ENCODE measurements at regions not wholly inside any gene's neighbourhood (a gene's known extent, or its start where the extent isn't known, plus 50 kb on each side); places are given as distances from the start of the nearest gene placed in this dataset.
A peak's percentile ranks its signal among the peaks of the same experiment; 100 is the strongest.

DNA sequence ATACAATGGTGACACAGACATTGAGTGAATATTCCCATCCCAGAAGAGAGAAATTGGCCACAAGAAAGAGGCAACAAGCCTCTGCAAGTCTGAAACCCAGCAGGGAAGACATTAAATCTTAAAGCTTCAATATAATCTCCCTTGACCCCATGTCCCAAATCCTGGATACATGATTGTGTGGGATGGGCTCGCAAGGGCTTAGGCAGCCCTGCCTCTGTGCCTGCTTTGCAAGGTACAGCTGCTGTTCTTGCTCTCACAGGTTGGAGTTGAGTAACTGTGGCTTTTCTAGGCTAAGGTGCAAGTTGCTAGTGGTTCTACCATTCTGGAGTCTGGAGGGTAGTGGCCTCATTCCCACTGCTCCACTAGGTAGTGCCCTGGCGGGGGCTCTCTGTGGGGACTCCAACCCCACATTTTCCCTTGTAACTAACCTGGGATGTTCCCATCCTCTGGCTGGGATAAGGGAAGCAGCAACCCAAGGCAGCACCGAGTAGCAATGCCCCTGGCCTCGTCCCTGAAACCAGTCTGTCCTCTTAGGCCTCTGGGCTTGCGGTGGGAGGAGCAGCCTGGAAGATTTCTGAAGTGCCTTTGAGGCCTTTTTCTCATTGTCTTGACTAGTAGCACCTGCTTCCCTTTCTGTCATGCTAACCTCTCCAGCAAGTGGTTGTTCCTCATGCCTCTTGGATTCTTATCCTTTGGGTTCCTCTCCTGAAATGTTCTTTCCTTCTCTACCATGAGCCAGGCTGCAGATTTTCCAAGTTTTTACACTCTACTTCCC lies 90.0 kb downstream of the FAM174B start:
- Mint-ChIP-seq H3K4me1 (no peaks in the 10 kb centered on the region), H3K9me3 (peaks cover 0 to 5% of the 10 kb centered on the region in 2 donors), H3K27me3 (peaks cover 6% of the 10 kb centered on the region), H3K4me3 (no peak overlapping the region), H3K27ac (no peak overlapping the region)
- DNase-seq (no peak), ATAC-seq (no peak)

- H3K9me3 Mint-ChIP-seq = no peaks in the 10 kb centered on the region
- H3K27ac Mint-ChIP-seq = no peak overlapping the region
- H3K27me3 Mint-ChIP-seq = peaks cover 6% of the 10 kb centered on the region
- DNase-seq (no peak), ATAC-seq (no peak)
- H3K4me3 Mint-ChIP-seq = no peak overlapping the region
- H3K4me1 Mint-ChIP-seq = no peaks in the 10 kb centered on the region
Measured at GRCh38 chr15:92561754-92562153, 93.8 kb downstream of the FAM174B start.

GRCh38 chr15:92553317-92553716 lies 102.3 kb downstream of the FAM174B start:
- Mint-ChIP-seq H3K4me3 (no peak overlapping the region), H3K9me3 (no peaks in the 10 kb centered on the region), H3K4me1 (no peaks in the 10 kb centered on the region), H3K27me3 (peaks cover 59% of the 10 kb centered on the region), H3K27ac (no peak overlapping the region)
- ATAC-seq (no peak), DNase-seq (no peak)

- Mint-ChIP-seq H3K4me3 (no peak overlapping the region), H3K4me1 (no peaks in the 10 kb centered on the region), H3K9me3 (peaks cover 8 to 13% of the 10 kb centered on the region in 2 donors), H3K27ac (no peak overlapping the region), H3K27me3 (peaks cover 56% of the 10 kb centered on the region)
- DNase-seq (no peak), ATAC-seq (no peak)
Measured at GRCh38 chr15:92545996-92546395, 109.6 kb downstream of the FAM174B start.

DNA sequence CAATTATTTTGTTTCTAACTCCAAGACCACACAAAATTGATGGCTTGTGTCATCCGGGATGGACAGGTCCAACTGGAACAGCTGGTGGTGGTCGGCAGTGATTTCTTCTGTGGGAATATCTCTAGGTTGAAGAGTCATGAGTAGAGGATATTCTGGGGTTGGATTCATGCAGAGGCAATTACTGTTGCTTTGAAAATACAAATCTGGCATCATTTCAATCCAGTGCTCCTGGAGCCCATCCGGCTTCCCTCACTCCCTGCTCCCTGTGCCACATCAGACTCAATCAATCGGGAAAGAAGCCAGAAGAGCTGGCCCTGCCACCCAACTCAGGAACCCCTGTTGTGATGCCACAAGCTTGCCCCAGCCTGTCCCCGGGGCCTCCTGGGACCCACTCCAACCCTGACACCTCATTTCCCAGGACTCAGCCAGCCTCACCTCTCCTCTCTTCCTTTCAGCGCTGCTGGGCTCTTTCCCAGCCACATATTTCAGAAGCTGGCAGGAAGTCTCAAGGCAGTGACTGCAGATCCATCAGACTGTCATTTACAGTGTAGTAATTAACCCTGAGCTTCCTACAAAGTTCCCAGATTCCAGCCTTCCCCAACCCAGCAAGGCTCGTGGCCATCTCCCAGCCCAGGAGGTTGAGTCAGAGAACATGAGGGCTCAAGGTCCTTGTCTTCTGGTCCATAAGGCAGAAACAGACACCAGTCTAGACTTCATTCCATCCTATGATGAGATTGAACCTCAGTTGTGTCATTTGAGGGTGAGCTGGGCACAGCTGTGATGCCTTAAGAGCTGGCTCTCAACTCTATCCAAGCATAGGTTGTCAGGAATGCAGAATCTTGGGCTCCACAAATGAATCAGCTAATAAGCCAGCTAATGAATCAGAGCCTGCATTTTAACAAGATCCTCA lies 114.0 kb downstream of the FAM174B start:
- peaks cover 8 to 13% of the 10 kb centered on the region in 2 donors for H3K9me3 Mint-ChIP-seq
- DNase-seq (no peak), ATAC-seq (no peak)
- H3K4me3 Mint-ChIP-seq = no peak overlapping the region
- no peak overlapping the region for H3K27ac Mint-ChIP-seq
- no peaks in the 10 kb centered on the region for H3K4me1 Mint-ChIP-seq
- peaks cover 34% of the 10 kb centered on the region for H3K27me3 Mint-ChIP-seq

- ATAC-seq (no peak), DNase-seq (no peak)
- Mint-ChIP-seq H3K4me1 (no peaks in the 10 kb centered on the region), H3K27me3 (peaks cover 30% of the 10 kb centered on the region), H3K4me3 (no peak overlapping the region), H3K27ac (peak overlapping the region in 1 of 2 donors; percentile 4), H3K9me3 (peaks cover 15 to 23% of the 10 kb centered on the region in 2 donors)
Measured at GRCh38 chr15:92538115-92538514, 117.5 kb downstream of the FAM174B start.

DNA sequence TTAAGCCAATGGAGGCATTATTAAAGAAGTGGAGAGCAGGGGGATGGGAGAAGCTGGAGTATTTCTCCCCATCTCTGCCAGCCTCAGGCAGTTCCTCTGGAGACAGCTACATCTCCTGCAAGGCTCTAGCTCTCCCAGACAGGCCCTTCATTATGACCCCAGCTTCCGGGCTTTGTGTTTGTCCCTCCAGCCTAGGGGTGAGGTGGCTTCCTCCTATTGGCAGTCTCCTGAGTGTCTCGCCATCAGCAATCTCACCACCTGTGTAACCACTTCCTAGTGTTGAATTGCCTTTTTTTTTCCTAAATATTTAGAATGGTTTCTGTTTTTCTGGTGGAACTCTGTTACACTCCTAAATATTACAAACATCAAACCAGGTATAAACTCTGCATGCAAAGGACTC lies 122.3 kb downstream of the FAM174B start:
- ATAC-seq (no peak), DNase-seq (no peak)
- H3K4me1 Mint-ChIP-seq = no peaks in the 10 kb centered on the region
- peaks cover 15 to 23% of the 10 kb centered on the region in 2 donors for H3K9me3 Mint-ChIP-seq
- peaks cover 44% of the 10 kb centered on the region for H3K27me3 Mint-ChIP-seq
- no peak overlapping the region for H3K4me3 Mint-ChIP-seq
- no peak overlapping the region for H3K27ac Mint-ChIP-seq

GRCh38 chr15:92531406-92531805 lies 124.2 kb downstream of the FAM174B start:
- peaks cover 45% of the 10 kb centered on the region for H3K27me3 Mint-ChIP-seq
- ATAC-seq = no peak
- no peak overlapping the region for H3K4me3 Mint-ChIP-seq
- no peak for DNase-seq
- no peaks in the 10 kb centered on the region for H3K4me1 Mint-ChIP-seq
- no peak overlapping the region for H3K27ac Mint-ChIP-seq
- H3K9me3 Mint-ChIP-seq = peaks cover 15 to 23% of the 10 kb centered on the region in 2 donors

DNA sequence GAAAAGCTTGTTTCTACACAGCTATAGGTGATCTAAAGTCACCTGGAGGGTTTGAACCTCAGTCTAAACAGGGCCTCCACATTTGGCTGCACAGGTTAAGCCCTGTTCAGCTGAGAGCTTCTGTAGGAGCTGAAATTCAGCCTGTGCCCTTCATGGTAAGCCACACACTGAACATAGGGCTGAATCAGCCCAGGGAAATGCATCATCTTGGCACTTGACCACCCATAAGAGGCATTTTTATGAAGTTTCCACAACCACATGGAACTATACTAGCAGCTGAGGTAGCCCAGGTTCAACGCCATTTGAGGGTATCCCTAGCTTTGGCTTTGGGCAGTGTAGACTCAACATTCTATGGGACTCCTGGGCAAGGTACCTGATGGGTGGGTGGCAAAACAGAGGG lies 126.8 kb downstream of the FAM174B start:
- no peak overlapping the region for H3K27ac Mint-ChIP-seq
- no peak overlapping the region for H3K4me3 Mint-ChIP-seq
- H3K9me3 Mint-ChIP-seq = no peaks in the 10 kb centered on the region
- DNase-seq = no peak
- H3K4me1 Mint-ChIP-seq = no peaks in the 10 kb centered on the region
- H3K27me3 Mint-ChIP-seq = peaks cover 35% of the 10 kb centered on the region
- ATAC-seq = no peak

DNA sequence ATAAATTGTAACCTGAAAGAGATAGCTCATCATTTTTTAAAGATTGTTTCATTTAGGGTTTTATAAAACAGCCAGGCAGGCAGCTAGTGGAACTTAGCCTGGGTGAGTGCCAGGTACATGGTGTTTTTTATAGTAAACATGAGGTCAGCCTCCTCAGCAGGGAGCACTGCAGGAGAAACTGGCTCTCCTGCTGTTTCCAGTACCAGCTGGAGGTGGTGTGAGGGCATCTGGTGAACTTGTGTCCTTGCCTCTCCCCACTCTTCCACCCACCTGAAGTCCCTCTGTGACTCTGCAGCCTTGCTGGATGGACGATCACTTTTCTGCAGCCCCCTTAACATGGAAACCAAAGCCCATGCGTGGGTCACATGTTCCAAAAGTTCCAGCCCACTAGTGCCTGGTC lies 128.4 kb downstream of the FAM174B start:
- Mint-ChIP-seq H3K27me3 (peaks cover 35% of the 10 kb centered on the region), H3K9me3 (no peaks in the 10 kb centered on the region), H3K4me1 (no peaks in the 10 kb centered on the region), H3K27ac (no peak overlapping the region), H3K4me3 (no peak overlapping the region)
- no peak for DNase-seq
- no peak for ATAC-seq

DNA sequence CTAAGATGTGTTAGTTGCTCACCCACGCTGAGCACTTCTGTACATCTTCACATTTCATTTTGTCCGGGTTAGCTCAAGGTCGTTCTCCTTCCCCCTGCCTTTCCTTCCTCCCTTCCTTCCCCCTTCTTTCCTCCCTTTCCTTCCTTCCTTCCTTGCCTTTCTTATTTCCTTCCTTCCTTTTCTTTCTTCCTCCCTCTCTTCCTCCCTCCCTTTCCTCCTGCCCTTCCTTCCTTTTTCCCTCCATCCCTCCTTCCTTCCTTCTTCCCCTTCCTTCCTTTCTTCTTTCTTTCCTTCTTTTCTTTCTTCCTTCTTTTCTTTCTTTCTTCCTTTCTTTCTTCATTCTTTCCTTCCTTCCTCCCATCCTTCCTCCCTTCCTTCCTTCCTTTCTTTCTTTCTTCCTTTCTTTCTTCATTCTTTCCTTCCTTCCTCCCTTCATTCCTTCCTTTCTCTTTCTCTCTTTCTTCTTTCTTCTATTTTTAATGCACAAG lies 129.8 kb downstream of the FAM174B start:
- Mint-ChIP-seq H3K4me3 (no peak overlapping the region), H3K27me3 (peaks cover 28% of the 10 kb centered on the region), H3K27ac (peak overlapping the region in 1 of 2 donors; percentile 14), H3K9me3 (no peaks in the 10 kb centered on the region), H3K4me1 (no peaks in the 10 kb centered on the region)
- ATAC-seq = no peak
- DNase-seq = no peak

DNA sequence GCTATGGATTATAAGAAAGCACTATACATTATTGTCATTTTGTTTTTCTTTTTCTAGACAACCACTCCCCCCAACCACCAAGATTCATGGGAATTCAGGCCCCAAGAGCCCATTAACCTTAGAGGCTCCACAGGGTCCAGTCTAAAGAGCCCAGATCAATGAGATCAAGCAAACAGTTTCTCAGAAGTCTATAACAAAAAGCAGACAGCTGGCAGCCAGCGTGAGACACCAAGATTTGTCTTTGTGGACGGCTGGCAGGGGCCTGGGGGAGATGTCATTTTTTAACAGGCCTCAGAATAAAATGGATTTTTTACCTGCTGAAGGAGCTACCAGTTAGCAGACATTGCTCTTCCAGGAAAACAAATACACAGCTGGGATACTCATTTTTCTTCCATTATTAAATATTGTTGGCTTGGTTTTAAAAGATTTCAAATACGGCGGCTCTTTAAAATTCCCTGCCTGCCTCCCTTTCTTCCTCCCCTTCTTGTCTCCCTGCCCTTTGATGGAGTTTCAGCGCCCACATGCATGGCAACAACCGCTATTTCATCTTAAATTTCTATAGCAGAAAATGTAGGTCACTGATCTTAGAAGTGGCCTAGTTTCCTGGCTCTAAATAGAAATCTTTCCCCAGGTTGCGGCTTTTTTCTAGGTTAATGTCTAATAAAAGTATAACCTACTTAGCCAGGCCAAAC lies 130.6 kb downstream of the FAM174B start:
- peak overlapping the region in 1 of 2 donors; percentile 49 for H3K27ac Mint-ChIP-seq
- DNase-seq = no peak

GRCh38 chr15:92524161-92524560 lies 130.5 kb downstream of the ST8SIA2 start:
- Mint-ChIP-seq H3K27ac (no peak overlapping the region), H3K4me1 (no peaks in the 10 kb centered on the region), H3K27me3 (peaks cover 13% of the 10 kb centered on the region), H3K4me3 (no peak overlapping the region), H3K9me3 (no peaks in the 10 kb centered on the region)
- DNase-seq = no peak
- no peak for ATAC-seq

More for the DNA sequence above, 130.6 kb downstream of the FAM174B start:
- Mint-ChIP-seq H3K4me1 (no peaks in the 10 kb centered on the region), H3K4me3 (no peak overlapping the region), H3K27me3 (peaks cover 22% of the 10 kb centered on the region), H3K9me3 (no peaks in the 10 kb centered on the region)
- no peak for ATAC-seq

- H3K27me3 Mint-ChIP-seq = peaks cover 4% of the 10 kb centered on the region
- no peak overlapping the region for H3K4me3 Mint-ChIP-seq
- DNase-seq = no peak
- no peaks in the 10 kb centered on the region for H3K9me3 Mint-ChIP-seq
- H3K4me1 Mint-ChIP-seq = no peaks in the 10 kb centered on the region
- no peak overlapping the region for H3K27ac Mint-ChIP-seq
- no peak for ATAC-seq
Measured at GRCh38 chr15:92523176-92523575, 129.5 kb downstream of the ST8SIA2 start.

DNA sequence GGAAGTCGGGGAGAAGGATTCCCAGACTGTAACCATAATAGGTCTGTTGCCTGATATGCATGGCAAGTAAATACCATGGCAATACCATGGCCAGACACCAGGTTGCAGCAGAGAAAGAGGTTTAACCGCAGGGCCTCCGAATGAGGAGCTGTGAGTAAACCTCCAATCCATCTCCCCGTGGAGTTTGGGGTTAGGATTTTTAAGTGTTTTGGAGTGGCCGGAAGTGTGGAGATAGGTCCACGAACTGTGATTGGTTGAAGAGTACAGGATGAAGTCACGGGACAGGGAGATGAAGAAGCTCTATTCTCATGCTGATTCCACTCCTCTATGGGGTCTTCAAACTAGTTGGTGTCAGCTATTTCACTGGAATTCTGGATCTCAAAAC lies 127.9 kb downstream of the ST8SIA2 start:
- ATAC-seq (peak; percentile 87), DNase-seq (peak; percentile 42 to 46)
- Mint-ChIP-seq H3K27me3 (no peaks in the 10 kb centered on the region), H3K4me3 (no peak overlapping the region), H3K9me3 (no peaks in the 10 kb centered on the region), H3K4me1 (no peaks in the 10 kb centered on the region), H3K27ac (no peak overlapping the region)

All from stimulated activated naive CD8-positive, alpha-beta T cell treated with anti-CD3 and anti-CD28 coated beads, Interleukin-15, amount 100 ng/mL, for 72 hours (primary cell).